HK-2 (cell line): ENCODE measurements at regions not wholly inside any gene's neighbourhood (a gene's known extent, or its start where the extent isn't known, plus 50 kb on each side); places are given as distances from the start of the nearest gene placed in this dataset.
"Not testable (repeated sequence)": the region's sequence is repeated elsewhere in the genome, so short reads cannot be mapped to it uniquely, and the experiment has no call there.

Source experiments
- DNase-seq: peaks from one replicate; pipeline ENCODE4 v3.0.0-alpha.2; 2018; ENCODE audit not compliant: unreplicated experiment

GRCh38 chr15:56568466-56569167, 103.7 kb upstream of the MNS1 start:
- no peak for DNase-seq

- no peak for DNase-seq
These were observed 92.5 kb upstream of the MNS1 start for GRCh38 chr15:56557415-56557814.

GRCh38 chr15:56553486-56553885, 88.5 kb upstream of the MNS1 start:
- DNase-seq, result no peak

GRCh38 chr15:56552659-56553058, 87.7 kb upstream of the MNS1 start:
- no peak for DNase-seq

GRCh38 chr15:56540570-56540969, 75.6 kb upstream of the MNS1 start:
- not testable (repeated sequence) for DNase-seq

- not testable (repeated sequence) for DNase-seq
These were observed 75.2 kb upstream of the MNS1 start for GRCh38 chr15:56540157-56540556.

DNA sequence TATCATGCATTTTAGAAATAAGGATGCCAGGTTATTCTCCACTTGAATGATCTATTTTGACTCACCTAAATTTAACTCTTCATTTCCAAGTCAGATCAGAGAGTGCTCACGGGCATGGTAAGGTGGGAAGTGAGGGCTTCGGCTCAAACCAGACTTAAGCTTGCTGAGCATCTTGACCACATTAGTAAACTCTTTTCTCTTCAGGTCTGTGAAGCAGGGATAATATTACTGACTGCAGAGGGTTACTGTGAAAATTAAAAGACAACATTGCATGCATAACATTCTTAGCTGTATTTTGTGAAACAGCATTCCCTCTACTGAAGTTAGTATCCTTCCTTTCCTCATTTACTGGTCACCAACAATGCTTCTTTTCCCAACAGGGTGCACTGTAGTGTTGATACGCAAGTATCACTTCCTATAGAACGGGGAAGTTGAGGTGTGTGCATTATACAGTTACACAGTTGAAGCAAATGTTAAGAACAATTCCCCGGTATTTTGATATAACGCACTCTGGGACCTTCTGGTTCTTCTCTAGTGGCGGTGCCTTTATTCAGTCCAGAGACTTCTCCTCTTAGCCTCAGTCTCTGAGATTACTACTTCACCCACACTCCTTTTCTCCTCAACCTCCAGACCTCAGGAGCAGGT, 74.1 kb upstream of the MNS1 start:
- DNase-seq, result no peak

DNA sequence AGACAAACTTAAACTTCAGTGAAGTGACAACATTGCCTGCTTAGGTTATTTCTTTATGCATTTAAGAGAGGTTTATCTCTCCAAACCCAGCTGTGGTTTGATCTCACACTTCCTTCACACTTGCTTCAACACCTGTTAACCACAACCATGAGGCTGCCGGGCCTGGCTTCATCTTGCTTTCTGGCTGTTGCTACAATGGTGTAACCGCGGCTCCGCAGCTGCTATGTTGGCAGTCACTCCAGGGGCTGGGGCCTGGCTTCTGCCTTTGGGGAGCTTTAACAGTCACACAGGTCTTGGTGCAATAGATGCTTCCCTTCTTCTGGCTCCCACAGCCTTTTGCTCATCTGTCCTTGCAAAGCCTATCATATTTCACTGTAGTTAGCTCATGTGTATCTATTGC, 72.9 kb upstream of the MNS1 start:
- DNase-seq, result no peak

GRCh38 chr15:56534728-56535127, 69.8 kb upstream of the MNS1 start:
- DNase-seq, result no peak

GRCh38 chr15:56533731-56534403, 68.9 kb upstream of the MNS1 start:
- DNase-seq, result no peak

- no peak for DNase-seq
These were observed 68.0 kb upstream of the MNS1 start for GRCh38 chr15:56532721-56533460.

- no peak for DNase-seq
These were observed 65.2 kb upstream of the MNS1 start for GRCh38 chr15:56530157-56530556.

GRCh38 chr15:56528136-56528535, 63.2 kb upstream of the MNS1 start:
- no peak for DNase-seq

- peak; percentile 2 for DNase-seq
These were observed 60.0 kb upstream of the MNS1 start for GRCh38 chr15:56524915-56525314.

DNA sequence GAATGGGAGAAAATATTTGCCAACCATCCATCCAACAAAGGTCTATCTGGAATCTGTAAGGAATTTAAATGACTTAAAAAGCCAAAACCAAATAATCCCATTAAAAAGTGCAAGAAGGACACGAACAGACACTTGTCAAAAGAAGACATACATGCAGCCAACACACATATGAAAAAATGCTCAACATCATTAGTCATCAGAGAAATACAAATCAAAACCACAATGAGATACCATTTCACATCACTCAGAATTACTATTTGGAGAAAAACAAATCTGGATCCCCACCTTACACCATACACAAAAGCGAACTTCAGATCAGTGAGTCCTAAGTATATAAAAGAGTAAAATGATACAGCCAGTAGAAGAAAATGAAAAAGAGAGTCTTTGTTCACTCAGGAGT, 58.6 kb upstream of the MNS1 start:
- no peak for DNase-seq

- no peak for DNase-seq
These were observed 54.1 kb upstream of the MNS1 start for GRCh38 chr15:56519000-56519399.
